HuH-7.5 (cell line): ENCODE measurements at regions not wholly inside any gene's neighbourhood (a gene's known extent, or its start where the extent isn't known, plus 50 kb on each side); places are given as distances from the start of the nearest gene placed in this dataset.

ENCODE experiments used
- DNase-seq: peaks from one replicate; pipeline ENCODE4 v3.0.0; 2011; ENCODE audit warnings: low spot score

DNA sequence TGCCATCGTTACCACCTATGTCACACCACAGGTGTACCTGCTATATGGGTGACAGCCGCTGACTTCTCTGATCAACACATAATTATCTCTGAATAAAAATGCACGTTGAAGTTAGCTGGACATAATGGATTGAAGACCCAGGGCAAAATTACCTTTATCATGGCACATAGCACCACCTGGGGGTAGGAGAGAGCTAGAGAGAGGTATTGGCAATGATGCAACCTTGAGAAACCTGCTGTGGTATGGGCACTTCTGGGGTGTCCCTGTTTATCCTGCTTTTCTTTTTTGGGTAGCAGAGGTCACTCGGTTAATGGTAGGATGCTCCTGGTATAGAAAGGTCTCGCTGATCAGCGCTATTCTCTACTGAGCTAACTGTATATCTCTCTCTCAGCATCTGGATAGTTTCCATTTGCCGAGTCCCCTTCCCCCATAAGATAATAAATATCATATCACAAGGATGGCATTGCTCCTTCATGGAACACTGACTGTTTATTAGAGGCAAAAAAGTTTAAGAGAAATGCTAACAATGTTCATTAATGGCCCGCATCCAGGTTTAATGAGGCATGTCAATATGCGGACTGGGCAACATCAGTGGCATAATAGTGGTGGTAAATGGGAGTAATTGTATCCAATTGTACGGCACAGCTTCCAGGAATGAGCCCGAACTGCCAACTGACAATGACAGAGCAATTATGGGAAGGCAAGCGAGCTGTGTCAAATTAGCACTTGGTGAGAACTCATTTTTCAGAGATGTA lies 323.1 kb downstream of the TFEC start:
- DNase-seq: no peak

DNA sequence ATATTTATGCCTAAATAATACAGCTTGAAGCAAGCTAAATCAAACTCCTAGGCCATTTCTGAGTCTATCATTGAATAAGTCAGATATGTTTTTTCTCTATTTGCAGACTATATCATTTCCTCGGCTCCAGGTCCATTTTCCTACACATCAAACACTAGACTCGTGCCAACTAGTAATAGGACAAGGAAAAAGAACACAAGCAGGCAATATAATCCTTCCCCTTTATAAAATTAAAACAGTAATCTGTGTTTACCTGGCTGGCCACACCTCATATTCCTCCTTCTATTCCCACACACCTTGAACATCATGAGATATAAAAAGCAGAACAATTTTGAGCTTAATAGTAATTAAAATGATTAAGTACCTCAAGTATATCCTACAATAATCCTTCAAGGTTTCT lies 325.7 kb downstream of the TFEC start:
- DNase-seq: no peak

- DNase-seq: no peak
Measured at GRCh38 chr7:115701141-115701540, 329.4 kb downstream of the TFEC start.

GRCh38 chr7:115694424-115694823 lies 336.1 kb downstream of the TFEC start:
- no peak for DNase-seq

- no peak for DNase-seq
Measured at GRCh38 chr7:115693779-115694178, 336.8 kb downstream of the TFEC start.

DNA sequence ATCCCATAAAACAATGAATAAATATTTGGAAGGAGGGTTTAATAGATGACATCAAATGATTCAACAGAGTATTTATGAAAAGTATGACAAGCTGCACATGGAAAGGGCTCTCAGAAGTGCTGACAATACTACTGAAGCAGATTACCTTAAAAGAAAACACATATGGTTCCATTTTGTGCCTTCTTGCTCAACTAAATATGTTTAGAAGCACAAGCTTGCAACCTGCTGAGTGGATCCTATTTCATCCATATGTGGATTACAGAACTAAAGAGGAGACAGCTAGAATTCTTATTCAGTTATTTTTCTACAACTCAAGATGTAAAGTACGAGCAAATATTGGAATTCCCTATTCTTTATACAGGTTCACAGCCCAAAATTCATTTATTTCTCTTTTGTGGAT lies 340.6 kb downstream of the TFEC start:
- no peak for DNase-seq

- no peak for DNase-seq
Measured at GRCh38 chr7:115683093-115683492, 347.5 kb downstream of the TFEC start.

GRCh38 chr7:115682507-115682906 lies 348.1 kb downstream of the TFEC start:
- DNase-seq: no peak

- no peak for DNase-seq
Measured at GRCh38 chr7:115680921-115681320, 349.6 kb downstream of the TFEC start.

DNA sequence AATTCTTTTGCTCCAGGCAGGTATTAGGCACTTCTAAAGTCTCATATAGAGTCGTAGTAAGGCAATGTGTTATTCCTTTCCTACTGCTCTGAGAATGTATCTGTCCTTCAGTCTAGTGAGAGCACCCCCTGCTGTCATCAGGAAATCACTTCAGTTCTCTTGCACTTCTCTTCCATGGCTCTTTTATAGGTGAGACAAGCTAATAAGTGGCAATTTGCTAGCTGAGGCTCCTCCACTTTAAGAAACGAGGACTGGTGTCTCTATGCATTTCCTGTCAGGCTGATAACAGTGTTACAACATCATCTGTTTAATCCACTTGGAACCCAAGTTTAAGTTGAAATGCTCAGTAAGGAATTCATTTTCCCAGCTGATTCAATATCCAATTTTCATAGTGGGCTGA lies 350.6 kb downstream of the TFEC start:
- DNase-seq: no peak

- DNase-seq: no peak
Measured at GRCh38 chr7:115679423-115679822, 351.1 kb downstream of the TFEC start.

DNA sequence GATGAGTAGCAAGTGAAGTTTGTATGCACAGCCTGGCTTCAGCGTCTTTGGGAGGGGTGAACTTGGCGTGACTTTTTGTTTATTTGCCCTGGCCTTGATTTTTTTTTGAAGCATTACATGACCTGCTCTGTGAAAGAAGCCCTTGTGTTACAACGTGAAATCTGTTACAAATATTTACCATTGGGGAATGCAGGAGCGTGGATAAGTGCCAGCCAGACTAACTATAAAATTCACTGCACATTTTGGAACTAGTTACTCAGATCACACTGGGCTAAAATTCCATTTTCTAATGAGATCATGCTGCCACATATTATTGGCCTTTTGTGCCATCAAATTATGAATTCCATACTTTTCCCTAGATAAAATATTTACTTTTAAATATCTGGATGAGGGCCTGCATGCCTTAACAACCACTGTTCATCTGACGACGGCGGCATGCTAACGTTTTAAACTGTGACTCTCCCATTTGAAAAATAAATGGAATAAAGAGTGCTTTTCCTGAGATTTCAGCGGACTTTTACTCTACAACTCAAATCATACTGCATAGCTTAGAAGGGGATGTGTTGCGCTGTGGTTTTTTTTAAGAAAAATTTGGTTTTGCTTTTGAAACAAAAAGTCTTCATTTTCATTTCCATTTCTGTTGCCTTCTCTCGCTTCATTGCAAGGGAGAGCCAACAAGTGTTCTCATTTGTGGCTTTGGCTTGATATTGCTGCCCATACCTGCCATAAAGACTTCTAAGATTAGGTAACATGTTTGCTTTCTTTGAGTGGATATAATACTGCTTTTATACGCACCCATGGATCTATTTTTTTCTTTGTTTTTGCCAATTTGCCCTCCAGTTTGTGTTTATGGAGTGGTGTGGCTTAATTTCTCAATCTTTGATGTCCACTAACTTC lies 352.2 kb downstream of the TFEC start:
- no peak for DNase-seq

DNA sequence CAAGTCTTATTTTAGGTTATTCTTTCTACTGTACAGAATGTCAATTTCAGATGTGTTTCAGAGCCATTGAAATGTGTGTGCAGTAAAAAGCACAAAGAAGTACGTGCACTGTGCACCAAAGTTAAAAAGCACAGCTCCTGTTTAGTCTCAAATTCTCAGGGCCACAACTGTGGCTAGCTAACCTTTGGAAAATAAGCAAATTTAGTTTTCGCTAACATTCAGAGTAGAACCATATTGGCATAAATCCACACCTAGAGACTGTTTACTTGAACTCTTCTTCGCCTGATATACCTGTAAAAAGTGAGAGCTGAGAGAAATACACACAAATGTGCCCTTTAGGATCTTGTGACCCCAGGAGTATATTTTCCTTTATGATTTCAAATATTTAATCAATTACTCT lies 353.9 kb downstream of the TFEC start:
- DNase-seq: no peak

DNA sequence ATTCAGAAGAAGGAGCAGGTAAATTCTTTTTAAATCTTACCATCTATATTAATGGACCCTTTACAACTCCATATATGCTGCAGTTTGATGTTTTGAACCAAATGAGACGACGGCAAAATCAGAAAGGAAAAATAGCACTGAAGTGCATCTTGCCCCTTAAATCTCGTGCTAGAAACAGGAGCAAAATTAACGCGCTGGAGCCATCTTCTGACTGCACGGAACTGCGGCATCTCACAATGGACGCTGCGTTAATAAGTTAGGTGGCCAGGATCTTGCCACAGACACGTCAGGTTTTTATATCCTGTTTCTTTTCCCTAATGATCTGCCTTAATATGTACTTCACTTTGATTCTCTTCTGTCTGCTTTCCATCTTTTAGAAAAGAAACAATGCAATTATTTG lies 354.5 kb downstream of the TFEC start:
- DNase-seq: no peak

GRCh38 chr7:115674467-115675024 lies 356.0 kb downstream of the TFEC start:
- no peak for DNase-seq

- no peak for DNase-seq
Measured at GRCh38 chr7:115672024-115672423, 358.5 kb downstream of the TFEC start.

DNA sequence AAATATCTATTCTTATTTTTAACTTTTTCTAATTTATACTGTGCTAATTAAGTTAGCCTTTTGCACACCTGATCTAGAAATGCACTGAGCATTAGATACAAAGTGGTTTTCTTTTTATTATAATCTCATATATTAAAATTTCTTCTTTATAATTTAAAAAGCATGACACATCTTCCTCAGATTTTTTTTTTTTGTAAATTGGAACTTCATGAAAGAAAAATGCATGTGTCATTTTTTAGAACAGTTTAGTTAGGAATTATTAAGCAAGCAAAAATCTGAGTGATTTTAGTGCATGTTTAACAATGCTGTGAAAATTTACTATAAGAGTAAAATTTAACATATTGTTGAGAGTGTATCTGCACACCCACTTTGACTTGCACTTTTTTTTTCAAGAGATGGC lies 367.9 kb downstream of the TFEC start:
- DNase-seq: no peak

DNA sequence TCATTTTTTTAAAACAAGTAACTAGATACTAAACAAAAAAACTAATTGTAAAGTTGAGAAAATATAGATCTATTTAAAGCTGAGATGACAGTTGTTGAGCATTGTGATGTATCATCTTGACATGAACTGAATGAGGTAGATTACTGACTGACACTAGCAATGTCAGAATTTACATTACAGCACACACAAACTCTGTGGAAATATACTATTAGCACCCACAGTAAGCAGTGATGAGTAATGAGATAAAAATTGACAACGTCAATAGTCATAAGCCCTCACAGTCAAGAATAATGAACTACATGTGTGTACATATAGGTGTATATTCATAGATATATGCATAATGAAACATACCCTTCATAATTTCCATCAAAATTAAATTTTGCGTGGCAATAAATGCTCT lies 368.4 kb downstream of the TFEC start:
- DNase-seq: no peak

GRCh38 chr7:115658223-115658622 lies 372.3 kb downstream of the TFEC start:
- no peak for DNase-seq

DNA sequence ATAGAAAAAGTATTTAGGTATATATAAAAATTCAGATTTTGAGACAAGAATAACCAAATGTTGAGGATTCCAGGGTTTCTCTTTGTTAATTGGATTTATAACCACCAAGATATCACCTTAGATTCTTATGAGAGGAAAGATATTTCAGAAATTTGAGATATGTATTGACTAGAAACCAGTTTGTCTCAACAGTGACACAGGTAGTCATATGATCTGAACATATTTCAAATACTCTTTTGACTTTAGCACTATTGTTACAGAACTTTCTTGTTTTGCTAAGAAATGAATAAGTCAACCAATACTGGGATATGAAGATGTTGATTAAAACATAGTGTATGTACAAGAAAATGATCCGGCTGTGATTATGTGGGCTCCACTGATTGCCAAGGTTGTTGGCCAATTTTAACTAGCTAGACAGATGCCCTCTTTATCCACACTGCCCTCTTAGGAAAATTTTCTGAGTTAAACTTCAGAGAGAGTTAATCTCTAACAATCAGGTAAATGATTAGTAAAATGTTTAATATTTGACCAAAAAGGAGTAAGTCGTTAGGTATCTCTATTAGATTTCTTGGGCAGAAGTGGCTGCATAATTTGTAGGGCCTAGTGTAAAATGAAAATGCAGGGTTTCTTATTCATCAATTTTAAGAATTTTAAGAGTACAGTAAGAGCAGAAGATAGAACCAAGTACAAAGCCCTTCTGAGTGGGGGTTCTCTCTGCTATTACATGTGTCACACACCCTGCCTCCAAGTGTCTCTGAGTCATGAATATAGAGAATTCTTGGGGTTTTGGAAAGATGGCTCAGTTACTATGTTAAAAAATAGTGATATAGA lies 376.0 kb downstream of the TFEC start:
- DNase-seq: no peak

DNA sequence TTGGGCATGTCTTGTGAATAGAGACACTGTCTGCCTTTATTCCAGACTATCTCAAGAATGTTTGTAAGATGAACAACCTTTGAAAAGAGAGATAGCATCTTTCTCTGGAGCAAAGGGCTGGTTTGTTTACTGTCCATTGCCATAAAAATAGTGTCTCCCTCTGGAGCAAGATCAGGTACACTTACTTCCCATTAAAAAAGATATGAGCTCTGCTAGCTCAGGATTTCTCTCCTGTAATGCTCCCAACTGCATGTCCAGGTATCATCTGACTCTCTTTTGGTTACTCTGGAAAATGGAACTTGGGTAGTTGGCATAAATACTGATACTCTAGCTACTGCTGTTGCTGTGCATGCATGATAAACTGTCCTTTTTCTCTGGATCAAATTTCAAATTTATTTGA lies 381.1 kb downstream of the TFEC start:
- no peak for DNase-seq

- DNase-seq: no peak
Measured at GRCh38 chr7:115647712-115648111, 382.9 kb downstream of the TFEC start.
